SH-SY5Y (cell line): ENCODE measurements at regions not wholly inside any gene's neighbourhood (a gene's known extent, or its start where the extent isn't known, plus 50 kb on each side); places are given as distances from the start of the nearest gene placed in this dataset.

Source experiments
- GATA2 ChIP-seq: IDR thresholded peaks from 2 replicates; pipeline ENCODE4 v1.6.1; 2011; ENCODE audit warnings: mild to moderate bottlenecking, low read depth, low read length
- GATA3 ChIP-seq: IDR thresholded peaks from 2 replicates; pipeline ENCODE4 v1.6.1; 2011; ENCODE audit warnings: low read depth, mild to moderate bottlenecking, low read length, moderate library complexity

GRCh38 chr6:141470810-141471209, 661.9 kb upstream of the GJE1 start:
- TF ChIP-seq GATA3, result no peak
- no peak for TF ChIP-seq GATA2
